ENCODE measurements at regions not wholly inside any gene's neighbourhood (a gene's known extent, or its start where the extent isn't known, plus 50 kb on each side); places are given as distances from the start of the nearest gene placed in this dataset.

DNA sequence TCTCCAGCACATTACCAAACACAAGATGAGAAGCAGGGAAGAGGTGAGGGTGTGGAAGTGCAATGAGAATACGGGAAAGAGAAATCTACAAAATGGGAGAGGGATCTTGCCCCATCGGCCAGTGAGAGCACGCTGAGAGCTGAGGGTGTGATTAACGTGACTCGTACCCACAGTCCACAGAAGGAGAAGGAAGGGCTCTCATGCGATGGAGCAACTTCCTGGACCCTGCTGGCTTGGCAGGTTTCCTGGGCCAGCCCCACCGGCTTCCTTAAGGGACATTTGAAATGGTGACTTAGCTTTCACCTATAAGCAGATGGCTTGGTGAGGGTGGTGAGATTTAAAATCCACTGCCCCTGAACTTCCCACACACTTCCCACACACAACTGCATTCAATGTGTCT lies 740.1 kb downstream of the UQCRFS1 start:
- H3K4me1 ChIP-seq (ENCODE audit: insufficient read depth, low read length, poor library complexity, severe bottlenecking), result no peaks in the 10 kb centered on the region
- no peak overlapping the region for H2AFZ ChIP-seq (ENCODE audit: low read length)
- no peak for TF ChIP-seq EZH2phosphoT487 (IDR thresholded peaks at IDR 0.05; ENCODE audit: borderline replicate concordance)
- TF ChIP-seq, protein P1, sequence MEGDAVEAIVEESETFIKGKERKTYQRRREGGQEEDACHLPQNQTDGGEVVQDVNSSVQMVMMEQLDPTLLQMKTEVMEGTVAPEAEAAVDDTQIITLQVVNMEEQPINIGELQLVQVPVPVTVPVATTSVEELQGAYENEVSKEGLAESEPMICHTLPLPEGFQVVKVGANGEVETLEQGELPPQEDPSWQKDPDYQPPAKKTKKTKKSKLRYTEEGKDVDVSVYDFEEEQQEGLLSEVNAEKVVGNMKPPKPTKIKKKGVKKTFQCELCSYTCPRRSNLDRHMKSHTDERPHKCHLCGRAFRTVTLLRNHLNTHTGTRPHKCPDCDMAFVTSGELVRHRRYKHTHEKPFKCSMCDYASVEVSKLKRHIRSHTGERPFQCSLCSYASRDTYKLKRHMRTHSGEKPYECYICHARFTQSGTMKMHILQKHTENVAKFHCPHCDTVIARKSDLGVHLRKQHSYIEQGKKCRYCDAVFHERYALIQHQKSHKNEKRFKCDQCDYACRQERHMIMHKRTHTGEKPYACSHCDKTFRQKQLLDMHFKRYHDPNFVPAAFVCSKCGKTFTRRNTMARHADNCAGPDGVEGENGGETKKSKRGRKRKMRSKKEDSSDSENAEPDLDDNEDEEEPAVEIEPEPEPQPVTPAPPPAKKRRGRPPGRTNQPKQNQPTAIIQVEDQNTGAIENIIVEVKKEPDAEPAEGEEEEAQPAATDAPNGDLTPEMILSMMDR (conservative IDR thresholded peaks at IDR 0.05; ENCODE audit: low read length), result no peak
- H3K27me3 ChIP-seq (ENCODE audit: insufficient read depth, low read length, poor library complexity, severe bottlenecking), result no peaks in the 10 kb centered on the region
- H4K20me1 ChIP-seq (ENCODE audit: insufficient read depth, low read length, poor library complexity, severe bottlenecking), result no peaks in the 10 kb centered on the region
- no peaks in the 10 kb centered on the region for H3K79me2 ChIP-seq (ENCODE audit: insufficient read depth, low read length)
- H3K36me3 ChIP-seq (ENCODE audit: insufficient read depth, low read length), result no peaks in the 10 kb centered on the region
- no peak overlapping the region for H3K4me3 ChIP-seq (ENCODE audit: low read length, poor library complexity, severe bottlenecking)
- H3K9me3 ChIP-seq (ENCODE audit: insufficient read depth, low read depth, low read length), result peaks cover 1% of the 10 kb centered on the region; the same call in 1 of the 2 replicates
- H3F3A ChIP-seq (ENCODE audit: low read depth), result no peaks in the 10 kb centered on the region
- no peaks in the 10 kb centered on the region for H3K9me2 ChIP-seq (replicated peaks; ENCODE audit: low read depth, low read length)
- H3K9ac ChIP-seq (ENCODE audit: low read depth, low read length, poor library complexity, severe bottlenecking), result no peak overlapping the region
- no peak overlapping the region for H3K4me2 ChIP-seq (ENCODE audit: low read depth, low read length, poor library complexity, severe bottlenecking)

DNA sequence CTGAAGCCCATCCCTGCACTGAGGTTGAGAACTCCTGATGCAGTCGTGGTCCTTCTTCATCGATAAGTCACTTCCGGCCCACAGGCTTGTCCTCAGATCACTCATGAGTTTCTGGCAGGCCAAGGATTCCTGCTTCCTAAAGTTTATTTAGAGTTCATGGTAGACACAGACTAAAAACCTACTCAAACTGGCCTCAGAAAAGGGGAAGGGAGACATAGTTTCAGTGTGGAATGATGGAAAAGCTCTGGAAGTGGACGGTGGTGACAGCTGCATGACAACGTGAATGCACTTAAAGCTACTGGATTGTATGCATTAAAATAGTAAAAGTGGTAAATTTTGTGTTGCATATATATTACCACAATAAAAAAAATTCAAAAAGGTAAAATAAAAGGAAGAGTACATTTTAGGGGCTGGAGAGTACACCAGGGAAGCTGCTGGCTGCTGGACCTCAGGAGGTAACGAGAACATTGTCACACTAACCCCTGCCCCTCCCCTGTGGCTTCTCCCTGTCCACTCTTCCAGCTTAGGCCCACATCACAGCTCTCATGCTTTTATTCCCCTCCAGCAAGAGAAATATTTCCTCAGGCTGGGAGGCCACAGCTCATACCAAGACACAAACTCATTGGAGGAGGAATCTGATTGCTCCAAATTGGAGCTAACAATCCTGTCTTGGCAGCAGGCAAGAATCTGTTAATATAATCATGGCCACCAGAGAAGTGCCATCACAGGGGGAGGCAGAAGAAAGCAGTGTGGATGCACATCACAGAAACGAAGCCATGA lies 741.0 kb downstream of the UQCRFS1 start:
- Histone ChIP-seq H3F3A (ENCODE audit: low read depth) (no peaks in the 10 kb centered on the region), H3K79me2 (ENCODE audit: insufficient read depth, low read length) (no peaks in the 10 kb centered on the region), H3K4me3 (ENCODE audit: low read length, poor library complexity, severe bottlenecking) (no peak overlapping the region), H3K4me1 (ENCODE audit: insufficient read depth, low read length, poor library complexity, severe bottlenecking) (no peaks in the 10 kb centered on the region), H3K27me3 (ENCODE audit: insufficient read depth, low read length, poor library complexity, severe bottlenecking) (no peaks in the 10 kb centered on the region), H3K36me3 (ENCODE audit: insufficient read depth, low read length) (no peaks in the 10 kb centered on the region), H3K9me3 (ENCODE audit: insufficient read depth, low read depth, low read length) (no peaks in the 10 kb centered on the region; the same call in 1 of the 2 replicates), H3K9me2 (replicated peaks; ENCODE audit: low read depth, low read length) (no peaks in the 10 kb centered on the region), H3K9ac (ENCODE audit: low read depth, low read length, poor library complexity, severe bottlenecking) (no peak overlapping the region), H2AFZ (ENCODE audit: low read length) (no peak overlapping the region), H3K4me2 (ENCODE audit: low read depth, low read length, poor library complexity, severe bottlenecking) (no peak overlapping the region), H4K20me1 (ENCODE audit: insufficient read depth, low read length, poor library complexity, severe bottlenecking) (no peaks in the 10 kb centered on the region)
- TF ChIP-seq, protein P1 (conservative IDR thresholded peaks at IDR 0.05; ENCODE audit: low read length), result no peak
- no peak for TF ChIP-seq EZH2phosphoT487 (IDR thresholded peaks at IDR 0.05; ENCODE audit: borderline replicate concordance)

DNA sequence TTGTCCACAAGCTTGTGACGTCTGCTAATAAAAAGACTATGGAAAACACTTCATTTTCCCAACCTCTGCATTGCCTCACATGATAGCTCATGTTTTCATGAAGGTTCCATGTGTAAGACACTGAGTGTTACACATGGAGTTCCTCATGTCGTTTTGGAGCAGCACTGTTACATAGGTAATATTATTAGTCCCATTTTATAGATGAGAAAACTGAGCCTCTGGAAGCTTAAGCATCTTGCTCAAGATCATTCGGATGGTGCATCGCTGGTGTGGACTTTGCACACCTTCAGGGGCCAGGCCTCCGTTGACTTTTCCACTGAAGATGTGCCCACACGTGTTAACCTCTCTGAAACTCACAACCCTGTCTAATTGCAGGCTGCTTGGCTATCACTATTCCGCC lies 743.4 kb downstream of the UQCRFS1 start:
- no peaks in the 10 kb centered on the region for H4K20me1 ChIP-seq (ENCODE audit: insufficient read depth, low read length, poor library complexity, severe bottlenecking)
- TF ChIP-seq, protein P1 (conservative IDR thresholded peaks at IDR 0.05; ENCODE audit: low read length), result no peak
- TF ChIP-seq EZH2phosphoT487 (IDR thresholded peaks at IDR 0.05; ENCODE audit: borderline replicate concordance), result no peak
- H3F3A ChIP-seq (ENCODE audit: low read depth), result no peaks in the 10 kb centered on the region
- no peaks in the 10 kb centered on the region for H3K4me1 ChIP-seq (ENCODE audit: insufficient read depth, low read length, poor library complexity, severe bottlenecking)
- H2AFZ ChIP-seq (ENCODE audit: low read length), result no peak overlapping the region
- no peaks in the 10 kb centered on the region for H3K27me3 ChIP-seq (ENCODE audit: insufficient read depth, low read length, poor library complexity, severe bottlenecking)
- H3K4me2 ChIP-seq (ENCODE audit: low read depth, low read length, poor library complexity, severe bottlenecking), result no peak overlapping the region
- no peak overlapping the region for H3K4me3 ChIP-seq (ENCODE audit: low read length, poor library complexity, severe bottlenecking)
- H3K36me3 ChIP-seq (ENCODE audit: insufficient read depth, low read length), result no peaks in the 10 kb centered on the region
- H3K9ac ChIP-seq (ENCODE audit: low read depth, low read length, poor library complexity, severe bottlenecking), result no peak overlapping the region
- no peaks in the 10 kb centered on the region for H3K9me2 ChIP-seq (replicated peaks; ENCODE audit: low read depth, low read length)
- no peaks in the 10 kb centered on the region for H3K79me2 ChIP-seq (ENCODE audit: insufficient read depth, low read length)
- H3K9me3 ChIP-seq (ENCODE audit: insufficient read depth, low read depth, low read length), result no peaks in the 10 kb centered on the region

Data from Loucy (cell line).